ENCODE measurements at regions not wholly inside any gene's neighbourhood (a gene's known extent, or its start where the extent isn't known, plus 50 kb on each side); places are given as distances from the start of the nearest gene placed in this dataset.

- TF ChIP-seq CTCF (IDR thresholded peaks at IDR 0.05; ENCODE audit: extremely low read depth in 1 of 2, insufficient read depth in 1 of 2, low read depth in 1 of 2, low read length in 2 of 2) (no peak), MAX (IDR thresholded peaks at IDR 0.05; ENCODE audit: insufficient read depth, insufficient read length) (no peak)
These were observed 58.3 kb upstream of the TRIB2 start for GRCh38 chr2:12658310-12658945.

All from endothelial cell of umbilical vein (primary cell).